IMR-90 (cell line): ENCODE measurements at regions not wholly inside any gene's neighbourhood (a gene's known extent, or its start where the extent isn't known, plus 50 kb on each side); places are given as distances from the start of the nearest gene placed in this dataset.

ENCODE experiments used
- ATAC-seq: fragments of 200-7000 bp; cut with Tn5 transposase; 2 replicates; pipeline ENCODE4 v1.9.1; 2020; ENCODE audit warnings: low read depth, mild to moderate bottlenecking, moderate library complexity
- BruUV-seq: library from RNA; stranded (reverse); fragments of 400-500 nt; replicated peaks from 2 replicates; lab custom pipeline; 2021; lab: Mats Ljungman, UMichigan
- CTCF ChIA-PET: fragments of 300-600 bp; formaldehyde crosslinking; extraction: SDS; loops from one replicate; lab custom pipeline; 2021; ENCODE audit warnings: antibody characterized with exemption; lab: Yijun Ruan, JAX
- POLR2A ChIA-PET: fragments of 300-600 bp; sonication (Branson Sonifier 250); formaldehyde crosslinking; loops from one replicate; lab custom pipeline; 2022; ENCODE audit warnings: antibody characterized with exemption; ENCODE audit not compliant: unreplicated experiment; lab: Charles Lee
- DNase-seq: peaks from one replicate; pipeline ENCODE4 v3.0.0; 2013
- H2AFZ ChIP-seq: replicated peaks from 2 replicates; pipeline ENCODE3; 2013; ENCODE audit warnings: low read length, mild to moderate bottlenecking; ENCODE audit not compliant: poor library complexity
- H2AK5ac ChIP-seq: 2 replicates; pipeline ENCODE4 v1.6.1; 2013; ENCODE audit warnings: low read depth, low read length, inconsistent platforms
- H2AK9ac ChIP-seq: replicated peaks from 2 replicates; pipeline ENCODE3; 2013; ENCODE audit warnings: mild to moderate bottlenecking, low read depth, low read length, moderate library complexity; ENCODE audit not compliant: poor library complexity
- H2BK120ac ChIP-seq: 2 replicates; pipeline ENCODE4 v1.6.1; 2013; ENCODE audit warnings: low read depth, low read length, inconsistent platforms
- H2BK15ac ChIP-seq: 3 replicates; pipeline ENCODE4 v1.6.1; 2013; ENCODE audit warnings: low read depth, low read length, inconsistent platforms
- H2BK20ac ChIP-seq: 2 replicates; pipeline ENCODE4 v1.6.1; 2013; ENCODE audit warnings: low read depth, mild to moderate bottlenecking, inconsistent platforms, low read length, moderate library complexity
- H2BK5ac ChIP-seq: 2 replicates; pipeline ENCODE4 v1.6.1; 2013; ENCODE audit warnings: mild to moderate bottlenecking, low read depth, low read length, inconsistent platforms; ENCODE audit not compliant: poor library complexity, severe bottlenecking
- H3K14ac ChIP-seq: replicated peaks from 2 replicates; pipeline ENCODE4 v1.6.1; 2013; ENCODE audit warnings: low read depth, low read length, inconsistent platforms
- H3K18ac ChIP-seq: 2 replicates; pipeline ENCODE4 v1.6.1; 2013; ENCODE audit warnings: low read depth, low read length, control low read depth
- H3K23ac ChIP-seq: 2 replicates; pipeline ENCODE4 v1.6.1; 2013; ENCODE audit warnings: low read depth, low read length, inconsistent platforms
- H3K27ac ChIP-seq: 2 replicates; pipeline ENCODE4 v1.5.1; 2013; ENCODE audit warnings: mild to moderate bottlenecking, control low read depth, low read length; ENCODE audit not compliant: insufficient read depth
- H3K27me3 ChIP-seq: 2 replicates; pipeline ENCODE4 v1.6.1; 2013; ENCODE audit warnings: low read length; ENCODE audit not compliant: control insufficient read depth, insufficient read depth
- H3K36me3 ChIP-seq: 2 replicates; pipeline ENCODE4 v1.6.1; 2013; ENCODE audit warnings: low read length, mixed read lengths; ENCODE audit not compliant: control insufficient read depth, insufficient read depth
- H3K4ac ChIP-seq: 2 replicates; pipeline ENCODE4 v1.6.1; 2013; ENCODE audit warnings: low read depth, low read length, inconsistent platforms
- H3K4me1 ChIP-seq: 2 replicates; pipeline ENCODE4 v1.6.1; 2013; ENCODE audit warnings: low read length, mixed read lengths; ENCODE audit not compliant: control insufficient read depth, insufficient read depth
- H3K4me2 ChIP-seq: 2 replicates; pipeline ENCODE4 v1.6.1; 2013; ENCODE audit warnings: low read depth, mild to moderate bottlenecking, control low read depth, low read length, moderate library complexity
- H3K4me3 ChIP-seq: 2 replicates; pipeline ENCODE4 v1.5.1; 2013; ENCODE audit warnings: low read depth, mild to moderate bottlenecking, control low read depth, low read length, moderate library complexity; ENCODE audit not compliant: insufficient read depth
- H3K56ac ChIP-seq: 2 replicates; pipeline ENCODE4 v1.6.1; 2013; ENCODE audit warnings: low read length, inconsistent platforms; ENCODE audit not compliant: insufficient read depth; ENCODE audit errors: extremely low read depth
- H3K79me1 ChIP-seq, 2 experiments: 2 replicates each; pipeline ENCODE4 v1.6.1; 2013; ENCODE audit warnings: low read length in 2 of 2, inconsistent platforms in 1 of 2, low read depth in 1 of 2
- H3K9ac ChIP-seq: 2 replicates; pipeline ENCODE4 v1.6.1; 2013; ENCODE audit warnings: low read depth, low read length, control low read depth
- H3K9me1 ChIP-seq: 2 replicates; pipeline ENCODE4 v1.6.1; 2013; ENCODE audit warnings: low read length, inconsistent platforms; ENCODE audit not compliant: insufficient read depth
- H3K9me3 ChIP-seq: 2 replicates; pipeline ENCODE4 v1.6.1; 2013; ENCODE audit warnings: low read length; ENCODE audit not compliant: control insufficient read depth, insufficient read depth
- H4K20me1 ChIP-seq: 2 replicates; pipeline ENCODE4 v1.6.1; 2013; ENCODE audit warnings: low read length, inconsistent platforms; ENCODE audit not compliant: insufficient read depth
- H4K5ac ChIP-seq: 2 replicates; pipeline ENCODE4 v1.6.1; 2013; ENCODE audit warnings: mild to moderate bottlenecking, low read depth, low read length, control low read depth
- H4K8ac ChIP-seq, 2 experiments: 2 replicates each; pipeline ENCODE4 v1.6.1; 2013; ENCODE audit warnings: low read depth in 2 of 2, low read length in 2 of 2, control low read depth in 1 of 2, inconsistent platforms in 1 of 2
- H4K91ac ChIP-seq: 2 replicates; pipeline ENCODE4 v1.6.1; 2013; ENCODE audit warnings: low read depth, low read length, inconsistent platforms; ENCODE audit not compliant: insufficient read depth
- CEBPB ChIP-seq: IDR thresholded peaks from 2 replicates; pipeline ENCODE4 v1.6.1; 2012; ENCODE audit warnings: low read depth, low read length, improper control_type of control experiment
- CHD1 ChIP-seq: IDR thresholded peaks from 2 replicates; pipeline ENCODE4 v1.6.1; 2012; ENCODE audit warnings: low read depth, low read length, improper control_type of control experiment
- CTCF ChIP-seq: conservative IDR thresholded peaks from 2 replicates; pipeline ENCODE4 v1.5.1; 2012; ENCODE audit warnings: mild to moderate bottlenecking, low read depth, low read length, improper control_type of control experiment
- FOS ChIP-seq: fragments of 150-350 bp; IDR thresholded peaks from 2 replicates; pipeline ENCODE4 v1.6.1; 2016; ENCODE audit warnings: low read depth, low read length
- MAFK ChIP-seq: IDR thresholded peaks from 2 replicates; pipeline ENCODE4 v1.6.1; 2012; ENCODE audit warnings: low read depth, low read length, improper control_type of control experiment
- MAZ ChIP-seq: IDR thresholded peaks from 2 replicates; pipeline ENCODE4 v1.6.1; 2012; ENCODE audit warnings: low read depth, mild to moderate bottlenecking, low read length, improper control_type of control experiment, moderate library complexity, borderline replicate concordance
- NFE2L2 ChIP-seq: fragments of 150-350 bp; IDR thresholded peaks from 2 replicates; pipeline ENCODE4 v1.6.1; 2016; ENCODE audit warnings: low read depth, mild to moderate bottlenecking, low read length
- POLR2A ChIP-seq: IDR thresholded peaks from 2 replicates; pipeline ENCODE4 v1.6.1; 2012; ENCODE audit warnings: mild to moderate bottlenecking, low read depth, low read length
- RAD21 ChIP-seq: IDR thresholded peaks from 2 replicates; pipeline ENCODE4 v1.6.1; 2012; ENCODE audit warnings: low read length, improper control_type of control experiment
- RCOR1 ChIP-seq: IDR thresholded peaks from 2 replicates; pipeline ENCODE4 v1.6.1; 2012; ENCODE audit warnings: mild to moderate bottlenecking, low read length, improper control_type of control experiment; ENCODE audit not compliant: insufficient replicate concordance
- USF2 ChIP-seq: fragments of 150-350 bp; IDR thresholded peaks from 2 replicates; pipeline ENCODE4 v1.6.1; 2017; ENCODE audit warnings: mild to moderate bottlenecking, antibody characterized with exemption, low read length, low read depth
- WGBS, 2 experiments: methylation state at CpG; one replicate each; pipeline versions ENCODE4 v1.1.5 to v1.1.7; 2013; ENCODE audit warnings: missing lambda C conversion rate in 2 of 2; ENCODE audit not compliant: insufficient read length in 1 of 2; ENCODE audit errors: extremely low coverage in 2 of 2; 5-methylcytosine and 5-hydroxymethylcytosine counted together
- dilution Hi-C: fragments of 300-500 bp; cut with HindIII; formaldehyde crosslinking; loops from one replicate; pipeline ENCODE4 v1.14.3; 2018; ENCODE audit warnings: low sequenced_read_pairs; ENCODE audit not compliant: unreplicated experiment
- in situ Hi-C: fragments of 300-500 bp; cut with MboI; formaldehyde crosslinking; loops from 3 replicates; pipeline ENCODE4 v1.14.3; 2019; ENCODE audit warnings: low sequenced_read_pairs, inconsistent platforms, mixed read lengths
- intact Hi-C: fragments of 100-400 bp; cut with micrococcal nuclease; formaldehyde crosslinking; loops from 2 replicates; pipeline ENCODE4 v1.10.0; 2022

GRCh38 chr6:159480471-159480870 is 212.6 kb downstream of the SOD2 start:
- Histone ChIP-seq H3K27me3 (no peaks in the 10 kb centered on the region), H4K91ac (no peak overlapping the region), H3K4me3 (no peak overlapping the region), H2BK15ac (no peak overlapping the region), H3K9me1 (no peaks in the 10 kb centered on the region), H3K23ac (no peak overlapping the region), H3K36me3 (no peaks in the 10 kb centered on the region), H2BK5ac (no peak overlapping the region), H3K27ac (no peak overlapping the region), H3K9me3 (no peaks in the 10 kb centered on the region), H2AFZ (no peak overlapping the region), H3K4me2 (no peak overlapping the region), H4K20me1 (no peaks in the 10 kb centered on the region), H4K5ac (no peak overlapping the region), H4K8ac (no peak overlapping the region), H2AK9ac (no peak overlapping the region), H3K56ac (no peak overlapping the region), H3K4ac (no peak overlapping the region), H3K4me1 (no peaks in the 10 kb centered on the region), H3K79me1 (no peaks in the 10 kb centered on the region), H2BK120ac (no peak overlapping the region), H3K18ac (no peak overlapping the region), H2AK5ac (no peak overlapping the region), H3K14ac (no peak overlapping the region), H3K9ac (no peak overlapping the region), H2BK20ac (no peak overlapping the region)
- ATAC-seq: no peak
- CTCF ChIA-PET: no interaction called here
- intact Hi-C loops (no loop called here), dilution Hi-C loops (no loop called here), in situ Hi-C loops (no loop called here)
- TF ChIP-seq MAFK (no peak), MAZ (no peak), CTCF (no peak), RAD21 (no peak), USF2 (no peak), CHD1 (no peak), POLR2A (no peak), RCOR1 (no peak), NFE2L2 (no peak), CEBPB (no peak), FOS (no peak)
- WGBS, 2 experiments: 50% methylated on average over 1 of the region's 8 CpGs; no CpG with 5 or more reads in 1 of the 2 experiments
- BruUV-seq: no TSS peak
- no peak for DNase-seq
- POLR2A ChIA-PET: no interaction called here
